ENCODE measurements at regions not wholly inside any gene's neighbourhood (a gene's known extent, or its start where the extent isn't known, plus 50 kb on each side); places are given as distances from the start of the nearest gene placed in this dataset.
"Not testable (repeated sequence)": the region's sequence is repeated elsewhere in the genome, so short reads cannot be mapped to it uniquely, and the experiment has no call there.

- no peak for FAIRE-seq
Observed at GRCh38 chr4:165779950-165780670, 92.9 kb upstream of the TLL1 start.

GRCh38 chr4:165780735-165781134, 92.3 kb upstream of the TLL1 start:
- FAIRE-seq, result no peak

- no peak for FAIRE-seq
Observed at GRCh38 chr4:165782623-165783022, 90.4 kb upstream of the TLL1 start.

GRCh38 chr4:165783626-165784025, 89.4 kb upstream of the TLL1 start:
- no peak for FAIRE-seq

GRCh38 chr4:165784672-165785071, 88.4 kb upstream of the TLL1 start:
- FAIRE-seq, result no peak

- no peak for FAIRE-seq
Observed at GRCh38 chr4:165785337-165785736, 87.7 kb upstream of the TLL1 start.

GRCh38 chr4:165787516-165788274, 85.3 kb upstream of the TLL1 start:
- no peak for FAIRE-seq

- no peak for FAIRE-seq
Observed at GRCh38 chr4:165788686-165789463, 84.2 kb upstream of the TLL1 start.

- FAIRE-seq, result no peak
Observed at GRCh38 chr4:165793236-165793635, 79.8 kb upstream of the TLL1 start.

- FAIRE-seq, result no peak
Observed at GRCh38 chr4:165794834-165795233, 78.2 kb upstream of the TLL1 start.

- FAIRE-seq, result no peak
Observed at GRCh38 chr4:165799384-165799815, 73.6 kb upstream of the TLL1 start.

- FAIRE-seq, result no peak
Observed at GRCh38 chr4:165802452-165802851, 70.6 kb upstream of the TLL1 start.

- FAIRE-seq, result no peak
Observed at GRCh38 chr4:165803005-165803404, 70.0 kb upstream of the TLL1 start.

- peak; percentile 63 for FAIRE-seq
Observed at GRCh38 chr4:165805406-165805805, 67.6 kb upstream of the TLL1 start.

GRCh38 chr4:165806613-165807012, 66.4 kb upstream of the TLL1 start:
- FAIRE-seq, result no peak

- no peak for FAIRE-seq
Observed at GRCh38 chr4:165810726-165811125, 62.3 kb upstream of the TLL1 start.

GRCh38 chr4:165813606-165814005, 59.4 kb upstream of the TLL1 start:
- no peak for FAIRE-seq

- FAIRE-seq, result no peak
Observed at GRCh38 chr4:165814256-165815020, 58.6 kb upstream of the TLL1 start.

GRCh38 chr4:165819126-165819525, 53.9 kb upstream of the TLL1 start:
- FAIRE-seq, result not testable (repeated sequence)

All from A204.1 (cell line).